COLO829 (cell line): ENCODE measurements at regions not wholly inside any gene's neighbourhood (a gene's known extent, or its start where the extent isn't known, plus 50 kb on each side); places are given as distances from the start of the nearest gene placed in this dataset.

Experiments used
- DNase-seq: peaks from one replicate; pipeline ENCODE4 v3.0.0; 2012; ENCODE audit warnings: low spot score

GRCh38 chr15:94099574-94099960 lies 131.8 kb upstream of the MCTP2 start:
- no peak for DNase-seq

- no peak for DNase-seq
Observed at GRCh38 chr15:94098921-94099573, 132.3 kb upstream of the MCTP2 start.

GRCh38 chr15:94097552-94097951 lies 133.8 kb upstream of the MCTP2 start:
- no peak for DNase-seq

- DNase-seq = no peak
Observed at GRCh38 chr15:94094310-94094709, 137.1 kb upstream of the MCTP2 start.

- no peak for DNase-seq
Observed at GRCh38 chr15:94086341-94086740, 145.0 kb upstream of the MCTP2 start.

- peak; percentile 64 for DNase-seq
Observed at GRCh38 chr15:94083467-94084052, 147.8 kb upstream of the MCTP2 start.

GRCh38 chr15:94081829-94082228 lies 149.5 kb upstream of the MCTP2 start:
- DNase-seq = no peak

GRCh38 chr15:94080989-94081605 lies 150.3 kb upstream of the MCTP2 start:
- no peak for DNase-seq

- DNase-seq = no peak
Observed at GRCh38 chr15:94080416-94080815, 150.9 kb upstream of the MCTP2 start.

GRCh38 chr15:94079968-94080367 lies 151.4 kb upstream of the MCTP2 start:
- no peak for DNase-seq

GRCh38 chr15:94079459-94079858 lies 151.9 kb upstream of the MCTP2 start:
- no peak for DNase-seq

GRCh38 chr15:94077938-94078337 lies 153.4 kb upstream of the MCTP2 start:
- DNase-seq = no peak

GRCh38 chr15:94075349-94075748 lies 156.0 kb upstream of the MCTP2 start:
- DNase-seq = no peak

GRCh38 chr15:94070356-94071295 lies 160.7 kb upstream of the MCTP2 start:
- no peak for DNase-seq

GRCh38 chr15:94069844-94070243 lies 161.5 kb upstream of the MCTP2 start:
- no peak for DNase-seq

GRCh38 chr15:94066811-94067210 lies 164.6 kb upstream of the MCTP2 start:
- no peak for DNase-seq

GRCh38 chr15:94066046-94066445 lies 165.3 kb upstream of the MCTP2 start:
- DNase-seq = no peak

GRCh38 chr15:94064676-94065313 lies 166.6 kb upstream of the MCTP2 start:
- DNase-seq = no peak

GRCh38 chr15:94061041-94061440 lies 170.3 kb upstream of the MCTP2 start:
- DNase-seq = no peak

- no peak for DNase-seq
Observed at GRCh38 chr15:94059013-94059587, 172.3 kb upstream of the MCTP2 start.

- DNase-seq = no peak
Observed at GRCh38 chr15:94057305-94057704, 174.1 kb upstream of the MCTP2 start.

GRCh38 chr15:94056314-94056713 lies 175.0 kb upstream of the MCTP2 start:
- no peak for DNase-seq
